ENCODE measurements at regions not wholly inside any gene's neighbourhood (a gene's known extent, or its start where the extent isn't known, plus 50 kb on each side); places are given as distances from the start of the nearest gene placed in this dataset.

DNA sequence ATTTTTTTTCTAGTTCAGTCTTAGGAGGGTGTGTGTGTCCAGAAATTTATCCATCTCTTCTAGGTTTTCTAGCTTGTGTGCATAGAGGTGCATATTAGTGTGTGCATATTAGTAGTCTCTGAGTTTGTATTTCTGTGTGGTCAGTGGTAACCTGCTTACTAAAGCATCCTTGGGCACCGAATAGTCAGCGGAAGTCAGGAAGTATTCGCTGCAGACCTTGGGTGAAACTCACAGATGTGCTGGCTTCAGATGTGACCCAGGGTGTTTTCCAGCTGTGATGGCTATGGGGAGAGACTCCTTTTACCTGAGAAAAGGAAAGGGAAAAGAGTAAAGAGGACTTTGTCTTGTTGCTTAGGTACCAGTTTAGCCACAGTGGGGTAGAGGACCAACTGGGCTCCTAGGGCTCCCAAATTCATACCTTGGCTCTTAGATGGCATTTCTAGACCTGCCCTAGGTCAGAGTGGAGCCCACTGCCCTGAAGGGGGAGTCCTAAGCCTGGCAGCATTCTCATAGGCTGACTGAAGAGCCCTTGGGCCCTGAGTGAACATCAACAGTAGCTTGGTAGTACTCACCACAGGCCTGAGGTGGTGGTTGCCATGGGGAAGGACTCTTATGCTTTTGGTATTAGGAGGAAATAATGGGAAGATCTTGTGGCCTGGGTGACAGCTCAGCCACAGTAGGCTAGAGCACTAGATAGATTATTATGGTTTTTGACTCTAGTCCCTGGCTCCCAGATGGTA, 286.0 kb upstream of the ZPLD1 start:
- no peak for DNase-seq (ENCODE audit: low read depth, low spot score)

DNA sequence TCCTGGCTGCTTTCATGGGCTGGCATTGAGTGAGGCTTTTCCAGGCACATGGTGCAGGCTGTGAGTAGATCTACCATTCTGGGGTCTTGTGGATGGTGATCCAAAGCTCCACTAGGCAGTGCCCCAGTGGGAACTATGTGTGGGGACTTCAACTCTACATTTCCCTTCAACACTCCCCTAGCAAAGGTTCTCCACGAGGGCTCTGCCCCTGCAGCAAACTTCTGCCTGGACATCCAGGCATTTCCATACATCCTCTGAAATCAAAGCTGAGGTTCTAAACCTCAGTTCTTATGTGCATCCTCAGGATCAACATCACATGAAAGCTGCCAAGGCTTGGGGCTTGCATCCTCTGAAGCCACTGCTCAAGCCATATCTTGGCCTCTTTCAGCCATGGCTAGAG, 282.9 kb upstream of the ZPLD1 start:
- DNase-seq (ENCODE audit: low read depth, low spot score) = no peak

DNA sequence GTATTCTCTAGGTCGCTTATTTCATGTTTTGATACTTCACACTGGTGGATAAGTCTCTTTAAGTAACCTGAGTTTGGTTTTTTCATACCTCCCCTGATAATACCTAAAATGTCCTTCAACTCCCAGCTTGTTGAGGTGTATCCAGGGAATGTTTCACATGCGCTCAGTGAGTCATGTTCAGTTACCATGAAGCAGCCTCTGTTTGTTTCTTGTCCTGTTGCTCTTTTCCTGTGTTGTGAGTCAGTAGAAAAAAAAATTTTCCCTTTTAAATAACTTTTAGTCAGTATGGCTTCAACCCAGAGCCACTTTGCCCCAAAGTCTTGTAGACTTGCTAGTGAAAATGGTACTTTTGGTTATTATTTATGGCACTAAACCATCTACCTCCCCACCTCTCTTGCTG, 278.4 kb upstream of the ZPLD1 start:
- DNase-seq (ENCODE audit: low read depth, low spot score) = peak; percentile 91

DNA sequence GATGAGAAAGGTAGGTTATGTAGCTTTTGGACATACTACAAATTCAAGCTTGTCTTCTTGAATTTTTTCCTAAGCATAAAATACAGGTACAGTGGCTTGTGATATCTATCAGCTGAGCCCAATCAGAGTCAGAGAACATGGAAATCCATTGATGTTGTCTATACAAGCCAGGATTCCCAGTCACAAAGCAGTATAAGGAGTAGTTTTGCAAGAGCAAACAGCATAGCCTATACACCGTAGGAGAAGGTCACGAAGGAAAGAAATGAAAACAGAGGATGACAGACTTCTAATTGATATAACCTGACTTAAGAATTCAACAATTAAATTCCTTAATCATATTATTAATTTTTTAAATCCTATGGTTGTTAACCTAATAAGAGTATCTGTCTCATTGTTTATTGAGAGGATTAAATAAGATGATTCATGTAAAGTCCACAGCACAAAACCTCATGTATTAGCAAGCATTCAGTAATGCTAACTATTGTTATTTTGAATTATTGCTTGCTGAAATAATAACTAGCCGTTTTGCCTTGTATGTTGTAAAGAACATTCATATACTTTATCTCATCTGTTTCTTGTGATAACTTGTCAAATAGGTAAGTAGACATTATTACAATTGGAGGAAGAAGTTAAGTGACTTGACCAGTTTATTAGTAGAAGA, 276.6 kb upstream of the ZPLD1 start:
- DNase-seq (ENCODE audit: low read depth, low spot score) = no peak

DNA sequence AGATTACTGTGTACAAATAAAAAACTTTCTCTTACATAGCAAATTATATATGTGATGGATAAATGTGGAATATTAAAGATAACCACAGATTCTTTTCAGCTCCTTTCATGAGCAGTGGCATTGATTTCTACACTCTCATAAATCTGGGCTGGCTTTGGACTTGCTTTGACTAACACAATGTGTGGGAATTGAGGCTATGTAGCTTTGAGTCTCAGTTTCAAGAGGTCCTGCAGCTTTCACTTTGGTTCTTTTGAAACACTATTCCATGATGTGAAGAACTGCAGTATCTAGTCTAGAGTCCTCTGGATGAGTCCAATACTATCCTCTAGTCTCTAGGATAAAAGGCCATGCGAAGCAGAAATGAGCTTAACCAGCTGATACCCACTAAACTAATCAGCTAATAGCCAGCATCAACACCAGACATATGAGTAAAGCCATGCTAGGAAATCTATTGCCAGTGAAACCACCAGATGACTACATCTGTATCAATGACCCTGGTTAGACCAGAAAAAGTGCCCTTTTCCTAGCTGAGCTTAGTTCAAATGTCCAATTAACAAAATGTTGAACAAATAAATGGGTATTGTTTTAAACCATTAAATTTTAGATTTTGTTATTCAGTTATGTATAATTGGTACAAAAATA, 274.9 kb upstream of the ZPLD1 start:
- DNase-seq (ENCODE audit: low read depth, low spot score) = no peak

DNA sequence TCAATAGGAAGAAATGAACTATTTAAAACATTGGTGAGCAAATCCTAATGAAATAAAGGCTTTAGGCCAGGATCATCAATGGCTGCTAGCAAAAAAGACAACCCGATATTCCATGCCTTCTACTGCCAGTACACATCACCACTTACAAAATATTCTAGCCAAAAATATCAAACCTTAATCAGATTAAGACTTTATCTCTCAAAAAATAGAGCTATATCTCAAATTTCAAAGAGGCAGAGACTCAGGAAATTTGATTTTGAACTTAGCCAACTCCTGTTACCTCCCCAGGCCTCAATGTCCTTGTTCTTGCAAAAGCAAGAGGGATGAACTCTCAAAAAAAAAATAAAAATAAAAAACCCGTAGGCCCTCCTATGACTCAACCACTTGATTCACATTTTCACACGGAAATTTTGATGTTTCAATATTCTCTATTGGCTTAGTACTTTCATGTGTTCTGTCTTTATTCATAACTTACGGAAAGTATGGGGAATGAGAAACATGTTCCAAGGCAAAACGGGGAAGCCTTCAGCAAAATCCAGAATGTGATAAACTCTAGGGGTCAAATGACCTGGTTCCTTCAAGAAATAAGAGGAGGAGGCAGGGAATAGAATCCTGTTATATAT, 273.3 kb upstream of the ZPLD1 start:
- DNase-seq (ENCODE audit: low read depth, low spot score) = no peak

DNA sequence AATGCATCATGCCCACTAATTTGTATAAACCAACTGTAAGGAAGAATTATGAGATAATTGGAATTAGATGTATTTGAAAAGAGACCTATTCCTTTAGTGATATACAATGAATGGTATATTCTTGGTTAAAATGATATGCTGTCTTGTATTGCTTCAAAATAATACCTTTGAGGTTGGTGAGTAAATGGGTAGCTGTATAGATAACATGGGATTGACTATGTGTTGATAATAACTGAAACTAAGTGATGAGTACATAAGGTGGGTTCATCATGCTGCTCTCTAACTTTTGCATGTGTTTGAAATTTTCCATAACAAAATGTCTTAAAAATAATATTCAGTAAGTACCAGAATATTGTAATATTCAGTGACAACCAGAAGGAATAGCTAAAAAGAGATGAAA, 272.6 kb upstream of the ZPLD1 start:
- no peak for DNase-seq (ENCODE audit: low read depth, low spot score)

DNA sequence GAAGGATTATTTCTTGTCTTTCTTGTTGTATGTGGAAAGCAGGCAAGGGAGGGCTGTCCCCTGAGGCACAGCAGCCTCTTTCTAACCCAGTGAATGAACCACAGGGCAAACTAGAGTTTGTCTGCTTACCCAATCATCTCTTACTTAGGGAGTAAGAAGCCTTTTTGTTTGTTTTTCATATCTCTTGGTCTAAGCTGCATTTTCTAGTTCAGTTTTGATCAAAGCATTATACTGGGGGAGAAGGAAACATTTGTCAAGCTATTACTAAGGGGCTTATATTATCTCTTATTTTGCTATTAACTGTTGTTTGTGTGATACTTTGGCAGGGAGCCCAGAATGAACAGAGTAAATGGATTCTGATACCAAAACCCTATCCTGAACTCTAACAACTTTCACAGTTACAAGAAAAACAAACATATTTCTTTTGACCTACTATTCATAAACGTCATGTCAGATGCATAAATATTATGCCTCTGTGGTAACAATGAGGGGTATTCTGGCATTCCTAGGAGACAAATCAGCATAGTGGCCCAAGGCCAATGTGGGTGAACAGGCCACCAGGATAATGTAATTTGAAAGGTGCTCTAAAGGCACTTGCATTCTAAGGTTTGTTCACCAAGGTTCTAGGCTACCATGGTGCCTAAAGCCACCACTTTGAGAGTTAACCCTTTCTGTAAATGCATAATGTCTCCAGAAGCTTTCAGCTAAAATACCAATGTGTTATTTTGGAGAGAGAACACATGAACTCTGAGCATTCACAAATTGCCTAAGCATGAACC, 271.6 kb upstream of the ZPLD1 start:
- DNase-seq (ENCODE audit: low read depth, low spot score) = peak; percentile 94

DNA sequence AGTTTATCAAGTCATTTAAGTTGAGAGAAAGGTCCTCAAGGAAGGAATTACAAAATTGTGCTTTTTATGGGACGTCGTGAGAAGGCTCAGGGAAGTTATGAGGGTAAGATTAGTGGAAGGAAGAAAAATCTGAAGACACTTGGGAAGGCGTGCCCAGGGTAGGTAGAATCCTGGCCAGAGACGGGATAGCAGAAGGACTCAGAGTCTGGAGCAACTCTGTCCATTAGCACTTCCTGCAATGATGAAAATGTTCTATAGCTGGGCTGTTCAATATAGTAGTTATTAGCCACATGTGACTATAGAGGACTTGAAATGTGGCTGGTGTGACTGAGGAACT, 271.0 kb upstream of the ZPLD1 start:
- no peak for DNase-seq (ENCODE audit: low read depth, low spot score)

DNA sequence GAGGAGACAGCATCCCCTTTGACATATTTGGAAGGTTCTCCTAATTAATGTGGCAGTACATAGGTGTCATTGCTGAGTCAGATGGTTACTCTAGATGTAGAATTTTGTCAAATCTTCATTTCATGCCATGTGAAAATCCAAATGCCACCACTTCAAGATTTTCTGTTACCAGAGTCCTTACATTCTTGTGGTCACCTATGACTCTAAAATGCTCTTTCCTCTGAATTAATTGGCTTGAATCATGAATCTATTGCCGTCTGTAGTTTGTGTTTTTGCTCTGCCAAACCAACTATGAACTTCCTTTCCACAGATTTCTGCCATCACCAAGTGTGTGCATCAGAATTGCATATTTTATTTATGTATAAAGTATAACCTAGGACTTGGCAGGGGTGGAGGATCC, 269.4 kb upstream of the ZPLD1 start:
- no peak for DNase-seq (ENCODE audit: low read depth, low spot score)

DNA sequence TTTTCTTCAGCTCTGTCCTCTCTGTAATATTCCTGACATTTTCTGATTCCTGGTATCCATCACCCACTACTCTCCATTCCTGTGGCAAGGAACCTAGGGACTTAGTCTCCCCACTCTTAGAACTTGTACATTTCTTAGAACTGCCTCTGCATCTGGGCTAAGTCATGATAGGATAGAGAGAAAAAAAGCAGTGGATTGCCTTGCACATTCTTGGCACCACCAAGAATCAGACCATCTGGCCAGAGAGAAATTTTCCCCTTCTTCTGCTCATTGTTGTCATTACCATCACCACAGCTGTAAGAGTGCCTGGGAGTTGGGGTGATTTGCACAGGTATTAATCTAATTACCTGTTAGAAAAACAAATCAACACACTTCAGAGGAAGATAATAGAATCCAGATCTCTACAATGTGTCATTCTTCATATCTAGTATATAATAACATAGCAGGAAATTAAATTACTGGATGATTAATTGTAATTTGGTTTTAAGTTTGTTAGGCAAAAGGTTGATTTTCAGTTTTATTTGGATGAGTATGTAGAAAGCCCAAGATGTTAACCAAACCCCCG, 264.8 kb upstream of the ZPLD1 start:
- no peak for DNase-seq (ENCODE audit: low read depth, low spot score)

DNA sequence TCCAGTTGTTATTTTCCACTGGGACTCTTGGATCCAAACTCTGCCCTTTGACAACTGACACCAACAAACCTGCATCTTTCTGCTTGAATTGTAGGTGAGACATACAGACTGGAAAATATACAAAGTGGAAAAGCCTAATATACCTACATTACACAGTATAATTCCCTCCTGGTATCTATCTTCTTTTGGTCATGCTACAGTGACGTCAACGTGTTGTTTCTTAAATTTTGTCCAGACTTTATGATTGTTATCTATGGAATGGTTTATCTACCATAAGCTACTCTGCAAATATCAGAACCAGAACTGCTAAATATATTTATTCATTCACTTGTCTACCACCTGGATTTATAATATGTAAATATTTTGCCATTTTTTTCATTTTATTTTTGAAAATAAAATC, 264.3 kb upstream of the ZPLD1 start:
- DNase-seq (ENCODE audit: low read depth, low spot score) = no peak

DNA sequence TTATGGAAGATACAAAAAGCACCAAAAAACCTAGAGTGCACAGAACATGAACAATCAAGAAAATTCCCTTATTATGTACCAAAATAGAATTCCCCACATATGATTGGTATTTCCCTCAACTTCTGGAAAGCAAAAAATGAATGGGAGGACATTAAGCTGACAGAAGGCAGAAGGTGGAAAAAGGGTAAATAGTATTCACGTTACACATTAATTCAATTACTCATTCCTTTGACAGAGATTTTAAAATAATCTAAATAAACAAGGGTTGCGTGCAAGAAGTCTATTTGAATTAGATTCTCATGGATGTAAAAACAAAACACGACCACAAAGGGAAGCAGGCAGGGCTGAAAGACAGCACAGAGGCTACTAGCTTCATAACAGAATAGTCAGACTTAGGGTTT, 260.5 kb upstream of the ZPLD1 start:
- DNase-seq (ENCODE audit: low read depth, low spot score) = peak; percentile 60

DNA sequence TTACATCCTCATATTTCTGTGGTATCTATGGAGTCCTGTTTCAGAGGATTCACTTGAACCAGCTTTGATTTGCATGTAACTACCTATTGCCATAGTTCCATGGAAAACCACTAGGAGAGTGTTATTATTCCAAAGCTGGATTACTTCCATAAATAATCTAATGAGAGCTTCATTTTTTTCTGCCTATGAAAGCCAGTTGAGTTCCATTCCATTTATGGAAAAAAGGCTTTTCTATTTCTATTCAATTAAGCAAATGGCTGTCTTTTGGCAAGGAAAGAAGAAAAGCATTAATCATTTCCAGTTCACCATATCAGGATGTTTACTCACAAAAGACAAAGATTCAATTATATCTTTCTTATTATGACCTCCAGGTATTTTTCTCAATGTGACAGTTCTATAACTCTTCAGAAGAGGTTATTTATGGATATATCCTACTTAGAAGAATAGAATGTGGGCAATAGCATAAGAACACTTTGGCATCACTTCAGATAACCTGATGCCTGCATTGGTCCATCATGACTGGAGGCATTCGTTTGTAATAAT, 259.9 kb upstream of the ZPLD1 start:
- DNase-seq (ENCODE audit: low read depth, low spot score) = no peak

DNA sequence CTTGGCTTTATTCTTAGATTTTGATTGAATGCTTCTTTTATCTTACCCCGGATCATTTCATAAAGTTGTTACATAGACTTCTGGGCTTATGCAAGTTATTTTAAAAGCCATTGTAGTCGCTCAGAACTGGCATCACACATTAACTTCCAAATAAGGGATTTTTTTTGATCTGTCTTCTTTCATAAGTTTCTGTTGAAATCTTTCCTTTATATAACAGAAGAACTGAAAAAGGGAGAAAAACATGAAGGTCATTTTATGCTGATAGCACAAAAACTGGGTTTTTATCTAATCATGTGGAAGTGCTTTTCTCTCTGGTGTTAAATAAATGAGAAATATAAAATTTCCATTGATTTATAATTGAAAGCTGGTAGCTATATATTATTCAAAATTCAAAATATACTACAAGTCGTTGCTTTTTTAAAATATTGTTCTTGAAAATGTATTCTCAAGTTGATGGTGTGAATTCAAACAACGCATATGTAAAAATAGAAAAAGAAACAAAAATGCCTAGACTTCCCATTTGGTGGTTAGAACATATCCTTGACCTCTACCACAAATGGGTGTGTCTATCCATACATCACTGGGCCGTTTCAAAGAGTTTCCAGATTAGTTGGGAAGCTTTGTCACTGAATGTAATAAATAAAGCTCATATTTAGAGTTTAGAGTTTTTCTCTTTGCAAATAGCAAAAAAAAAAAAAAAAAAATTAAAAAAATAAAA, 258.3 kb upstream of the ZPLD1 start:
- DNase-seq (ENCODE audit: low read depth, low spot score) = no peak

DNA sequence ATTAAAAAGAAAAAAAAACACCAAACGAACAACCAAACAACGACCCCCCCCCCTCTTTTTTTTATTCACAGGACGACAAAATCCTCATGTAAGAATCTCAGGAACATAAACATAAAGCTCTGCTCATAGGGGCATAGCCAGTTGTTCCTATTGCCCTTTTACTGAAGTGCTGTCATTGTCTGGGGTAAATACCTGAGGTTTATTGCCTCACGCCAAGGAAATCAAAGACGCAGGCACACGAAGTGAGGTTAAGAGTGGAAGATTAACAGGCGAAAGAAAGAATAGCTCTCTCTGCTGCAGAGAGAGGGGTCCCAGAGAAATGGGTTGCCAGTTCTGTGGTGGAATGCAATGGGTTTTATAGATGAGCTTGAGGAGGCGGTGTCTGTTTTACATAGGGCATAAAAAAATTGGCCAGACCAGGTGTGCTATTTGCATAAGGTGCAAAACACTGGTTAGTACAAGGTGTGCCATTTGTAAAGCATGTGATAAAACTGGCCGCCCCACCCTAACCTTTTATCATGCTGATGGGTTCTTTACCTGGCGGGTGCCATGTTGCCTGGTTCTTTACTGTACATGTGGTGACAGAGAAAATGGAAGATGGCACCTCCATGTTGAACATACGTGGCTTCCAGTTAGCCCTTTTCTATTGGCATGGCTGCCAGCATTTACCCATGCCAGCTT, 257.6 kb upstream of the ZPLD1 start:
- no peak for DNase-seq (ENCODE audit: low read depth, low spot score)

DNA sequence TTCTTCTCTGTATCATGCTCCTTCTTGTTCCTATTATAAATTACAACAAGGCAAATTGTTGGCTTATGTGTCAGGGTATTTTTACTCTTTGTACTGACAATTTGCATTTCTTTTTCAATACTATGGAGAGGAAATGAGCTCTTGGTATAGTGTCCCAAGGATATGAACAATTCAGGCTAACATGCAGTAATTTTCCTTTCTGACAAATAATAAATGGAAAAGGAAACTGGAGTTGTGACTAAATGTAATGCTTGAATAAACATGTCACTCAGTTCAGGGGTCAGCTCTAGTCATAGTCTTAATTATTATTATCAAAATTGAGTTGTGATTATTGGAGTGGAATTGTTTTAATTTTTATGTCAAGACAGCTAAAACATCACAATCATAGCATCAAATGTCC, 256.0 kb upstream of the ZPLD1 start:
- DNase-seq (ENCODE audit: low read depth, low spot score) = no peak

DNA sequence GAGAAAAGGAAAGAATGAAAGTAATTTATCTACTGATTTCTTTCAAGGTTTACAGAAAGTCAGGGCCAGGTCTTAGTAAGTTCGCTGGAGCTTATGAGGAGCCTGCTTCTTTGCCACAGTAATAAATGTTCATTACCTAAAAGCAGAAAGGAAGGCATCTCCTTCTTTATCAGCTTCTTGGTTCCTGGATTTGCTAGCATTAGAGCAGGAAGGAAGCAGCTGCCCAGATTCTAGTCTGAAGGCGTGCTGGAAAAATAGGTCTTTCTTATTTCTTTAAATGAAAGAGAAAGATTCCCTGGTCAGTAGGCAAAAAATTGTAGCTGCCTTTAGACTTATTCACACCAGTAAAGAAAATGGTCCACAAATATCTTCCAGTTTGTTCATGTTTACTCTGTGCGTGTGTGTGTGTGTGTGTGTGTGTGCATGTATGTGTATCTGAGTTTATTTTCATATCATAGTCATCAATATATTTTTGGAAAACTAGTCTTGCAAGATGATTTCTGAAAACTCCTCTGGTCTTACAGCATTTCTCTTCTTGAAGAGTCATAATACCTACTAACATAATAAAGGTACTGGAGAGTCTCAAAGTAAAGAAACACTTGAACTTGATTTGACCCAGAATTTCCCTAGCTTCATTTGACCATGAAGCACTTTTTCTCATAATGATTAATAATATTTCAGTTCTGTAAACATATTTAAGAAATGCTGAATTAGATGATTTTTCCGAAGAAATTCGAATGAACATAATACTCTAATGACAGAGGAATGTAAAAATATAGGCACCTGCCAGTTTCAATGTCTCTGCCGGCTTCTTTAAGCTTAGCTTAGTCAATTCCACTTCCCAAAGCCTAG, 255.3 kb upstream of the ZPLD1 start:
- DNase-seq (ENCODE audit: low read depth, low spot score) = no peak

Data from pulmonary artery endothelial cell (primary cell).